ENCODE measurements at regions not wholly inside any gene's neighbourhood (a gene's known extent, or its start where the extent isn't known, plus 50 kb on each side); places are given as distances from the start of the nearest gene placed in this dataset.

GRCh38 chr10:105609451-105609850, 968.4 kb downstream of the SORCS3 start:
- Histone ChIP-seq H3K27me3 (ENCODE audit: control insufficient read depth in 3 of 3, insufficient read depth in 3 of 3, low read length in 2 of 3) (no peaks in the 10 kb centered on the region), H3K4me3 (no peak overlapping the region), H3K4me1 (ENCODE audit: control insufficient read depth in 5 of 5, insufficient read depth in 5 of 5, low read length in 5 of 5) (no peaks in the 10 kb centered on the region), H3K27ac (ENCODE audit: low read depth in 1 of 2, low read length in 1 of 2) (no peak overlapping the region), H3K9me3 (ENCODE audit: control insufficient read depth in 4 of 4, insufficient read depth in 3 of 4, low read length in 3 of 4) (peaks cover 0 to 4% (median 0%) of the 10 kb centered on the region in 4 donors), H3K36me3 (ENCODE audit: control insufficient read depth in 4 of 4, insufficient read depth in 4 of 4, low read length in 4 of 4) (no peaks in the 10 kb centered on the region), H3K9ac (ENCODE audit: insufficient read depth in 1 of 2, low read length in 2 of 2) (no peak overlapping the region)
- ATAC-seq (ENCODE audit: insufficient read depth, low FRiP score) (no peak), DNase-seq (no peak)
- WGBS, 2 donors = 36 to 67% methylated on average over 1 of the region's 1 CpG
- no peak for TF ChIP-seq CTCF (IDR thresholded peaks at IDR 0.05; ENCODE audit: control extremely low read depth, extremely low read depth)

GRCh38 chr10:105605918-105606317, 964.8 kb downstream of the SORCS3 start:
- ATAC-seq (ENCODE audit: insufficient read depth, low FRiP score) (no peak), DNase-seq (no peak)
- no peak overlapping the region for H3K4me3 ChIP-seq
- H3K4me1 ChIP-seq (ENCODE audit: control insufficient read depth in 5 of 5, insufficient read depth in 5 of 5, low read length in 5 of 5) = no peaks in the 10 kb centered on the region
- H3K36me3 ChIP-seq (ENCODE audit: control insufficient read depth in 4 of 4, insufficient read depth in 4 of 4, low read length in 4 of 4) = no peaks in the 10 kb centered on the region
- no peak overlapping the region for H3K27ac ChIP-seq (ENCODE audit: low read depth in 1 of 2, low read length in 1 of 2)
- peaks cover 0 to 4% (median 0%) of the 10 kb centered on the region in 4 donors for H3K9me3 ChIP-seq (ENCODE audit: control insufficient read depth in 4 of 4, insufficient read depth in 3 of 4, low read length in 3 of 4)
- no peak for TF ChIP-seq CTCF (IDR thresholded peaks at IDR 0.05; ENCODE audit: control extremely low read depth, extremely low read depth)
- H3K27me3 ChIP-seq (ENCODE audit: control insufficient read depth in 3 of 3, insufficient read depth in 3 of 3, low read length in 2 of 3) = no peaks in the 10 kb centered on the region
- H3K9ac ChIP-seq (ENCODE audit: insufficient read depth in 1 of 2, low read length in 2 of 2) = no peak overlapping the region

- DNase-seq (no peak), ATAC-seq (ENCODE audit: insufficient read depth, low FRiP score) (no peak)
- no peak overlapping the region for H3K27ac ChIP-seq (ENCODE audit: low read depth in 1 of 2, low read length in 1 of 2)
- H3K36me3 ChIP-seq (ENCODE audit: control insufficient read depth in 4 of 4, insufficient read depth in 4 of 4, low read length in 4 of 4) = no peaks in the 10 kb centered on the region
- no peaks in the 10 kb centered on the region for H3K4me1 ChIP-seq (ENCODE audit: control insufficient read depth in 5 of 5, insufficient read depth in 5 of 5, low read length in 5 of 5)
- H3K9me3 ChIP-seq (ENCODE audit: control insufficient read depth in 4 of 4, insufficient read depth in 3 of 4, low read length in 3 of 4) = peaks cover 0 to 4% (median 0%) of the 10 kb centered on the region in 4 donors
- no peak overlapping the region for H3K4me3 ChIP-seq
- no peaks in the 10 kb centered on the region for H3K27me3 ChIP-seq (ENCODE audit: control insufficient read depth in 3 of 3, insufficient read depth in 3 of 3, low read length in 2 of 3)
- TF ChIP-seq CTCF (IDR thresholded peaks at IDR 0.05; ENCODE audit: control extremely low read depth, extremely low read depth) = no peak
- no peak overlapping the region for H3K9ac ChIP-seq (ENCODE audit: insufficient read depth in 1 of 2, low read length in 2 of 2)
- WGBS, 2 donors = 84 to 89% methylated on average over 3 of the region's 3 CpGs
Observed at GRCh38 chr10:105605104-105605503, 964.0 kb downstream of the SORCS3 start.

- no peak for TF ChIP-seq CTCF (IDR thresholded peaks at IDR 0.05; ENCODE audit: control extremely low read depth, extremely low read depth)
Observed at GRCh38 chr10:105598207-105598606, 957.1 kb downstream of the SORCS3 start.

More at GRCh38 chr10:105598207-105598606, 957.1 kb downstream of the SORCS3 start:
- Histone ChIP-seq H3K27me3 (ENCODE audit: control insufficient read depth in 3 of 3, insufficient read depth in 3 of 3, low read length in 2 of 3) (no peaks in the 10 kb centered on the region), H3K36me3 (ENCODE audit: control insufficient read depth in 4 of 4, insufficient read depth in 4 of 4, low read length in 4 of 4) (no peaks in the 10 kb centered on the region), H3K4me1 (ENCODE audit: control insufficient read depth in 5 of 5, insufficient read depth in 5 of 5, low read length in 5 of 5) (no peaks in the 10 kb centered on the region), H3K27ac (ENCODE audit: low read depth in 1 of 2, low read length in 1 of 2) (no peak overlapping the region), H3K9ac (ENCODE audit: insufficient read depth in 1 of 2, low read length in 2 of 2) (no peak overlapping the region), H3K9me3 (ENCODE audit: control insufficient read depth in 4 of 4, insufficient read depth in 3 of 4, low read length in 3 of 4) (peaks cover 0 to 1% (median 0%) of the 10 kb centered on the region in 4 donors), H3K4me3 (no peak overlapping the region)
- DNase-seq = no peak
- 84 to 89% methylated on average over 1 of the region's 1 CpG for WGBS, 2 donors
- no peak for ATAC-seq (ENCODE audit: insufficient read depth, low FRiP score)

Data from lung (tissue), 11 donors.